GM18873 (cell line): ENCODE measurements at regions not wholly inside any gene's neighbourhood (a gene's known extent, or its start where the extent isn't known, plus 50 kb on each side); places are given as distances from the start of the nearest gene placed in this dataset.

Source experiments
- ATAC-seq: cut with Tn5 transposase; IDR thresholded peaks from one replicate; pipeline ENCODE4 v1.9.1; 2021; ENCODE audit warnings: mild to moderate bottlenecking, moderate library complexity, moderate number of reproducible peaks; ENCODE audit not compliant: unreplicated experiment, low FRiP score

DNA sequence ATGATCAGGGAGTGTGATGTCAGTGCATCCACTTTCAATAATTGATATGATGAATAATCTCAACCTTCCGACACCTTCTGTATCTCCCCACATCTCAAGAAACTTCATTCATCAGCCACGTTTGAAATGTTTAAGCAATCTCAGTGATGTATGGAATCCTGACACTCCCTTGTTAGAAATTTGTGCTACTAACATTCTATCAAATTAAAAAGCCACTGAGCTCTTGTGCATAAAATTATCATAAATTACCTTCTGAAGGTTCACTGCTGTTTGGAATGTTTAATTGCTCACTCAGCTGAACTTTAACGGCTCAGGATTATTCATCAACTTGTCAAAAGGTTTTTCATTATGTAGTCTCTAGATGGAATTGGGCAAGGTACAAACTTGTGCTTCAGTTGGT lies 108.4 kb upstream of the DPH6 start:
- no peak for ATAC-seq

DNA sequence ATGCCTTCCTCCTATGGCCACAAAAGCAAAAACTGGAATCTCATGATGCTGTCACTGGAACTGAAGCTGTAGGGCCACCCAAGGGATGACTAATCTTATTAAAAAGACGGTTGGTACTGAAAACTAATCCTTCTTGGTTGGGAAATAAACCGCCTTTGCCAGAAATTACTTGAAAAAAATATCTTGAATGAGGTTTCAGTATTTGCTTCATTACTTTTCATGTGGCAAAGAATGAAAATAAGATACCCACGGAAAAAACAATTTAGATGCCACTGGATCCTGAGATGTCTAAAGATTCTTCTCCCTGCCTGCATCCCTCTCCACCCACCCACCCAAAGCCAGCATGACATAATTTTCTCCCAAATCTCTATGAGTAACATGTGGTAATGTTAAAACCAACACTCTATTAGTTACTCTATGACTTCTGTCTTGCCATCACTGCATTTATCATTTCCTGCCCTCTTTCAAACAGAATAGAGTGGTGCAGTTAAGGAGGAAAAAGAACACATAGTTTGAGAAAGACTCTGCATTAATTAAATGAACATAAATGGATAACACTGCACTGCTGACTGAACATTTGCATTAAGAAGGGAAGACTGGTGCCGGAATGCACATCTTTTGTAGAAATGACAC lies 111.8 kb upstream of the DPH6 start:
- ATAC-seq, result no peak

GRCh38 chr15:35663956-35664355 lies 118.0 kb upstream of the DPH6 start:
- no peak for ATAC-seq

DNA sequence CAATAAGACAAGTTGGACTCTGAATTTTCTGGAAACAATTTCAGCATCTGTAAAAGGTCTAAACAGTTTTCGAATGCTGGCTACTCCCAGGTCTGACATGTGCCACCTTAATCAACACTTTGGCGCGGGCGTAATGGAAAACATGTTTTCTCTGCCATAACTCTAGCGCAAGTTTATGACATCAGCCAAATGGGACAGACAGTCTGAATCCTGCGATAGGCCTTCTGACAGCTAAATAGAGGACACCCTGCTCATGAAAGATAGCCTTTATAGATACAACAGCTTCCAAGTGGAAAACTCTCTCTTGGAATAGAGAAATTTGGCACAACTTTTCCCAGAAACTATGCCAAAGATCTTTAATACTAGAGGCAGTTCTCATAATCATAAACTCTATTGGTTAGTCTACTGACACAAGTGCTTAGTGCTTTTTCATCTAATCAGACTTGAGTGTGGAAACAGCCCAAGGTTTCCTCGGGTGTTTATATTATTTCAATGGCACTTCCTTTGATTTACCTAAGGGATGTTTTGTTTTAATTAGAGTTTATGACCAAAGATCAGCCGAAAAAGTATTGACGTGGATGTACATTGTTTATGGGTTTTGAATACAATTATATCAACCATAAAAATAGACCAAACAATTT lies 120.1 kb upstream of the DPH6 start:
- ATAC-seq, result no peak

DNA sequence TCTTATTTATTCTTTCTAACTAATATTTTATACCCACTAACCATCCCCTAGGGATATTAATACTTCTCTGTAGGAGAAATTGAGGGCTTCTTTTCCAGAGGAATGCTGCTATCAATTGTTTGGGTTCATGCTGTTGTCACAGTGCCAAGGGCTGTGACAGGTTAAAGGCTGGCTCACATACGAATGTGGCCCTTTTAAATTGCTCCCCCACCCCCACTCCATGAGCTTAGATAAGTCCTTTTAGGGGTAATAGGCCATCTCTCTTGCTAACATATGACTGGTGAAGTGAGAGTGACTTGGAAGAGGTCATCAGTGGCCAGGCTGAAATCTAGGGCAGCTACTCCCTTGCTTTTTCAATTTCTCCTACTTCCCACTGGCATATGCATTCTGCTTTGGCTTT lies 121.9 kb upstream of the DPH6 start:
- ATAC-seq, result no peak

DNA sequence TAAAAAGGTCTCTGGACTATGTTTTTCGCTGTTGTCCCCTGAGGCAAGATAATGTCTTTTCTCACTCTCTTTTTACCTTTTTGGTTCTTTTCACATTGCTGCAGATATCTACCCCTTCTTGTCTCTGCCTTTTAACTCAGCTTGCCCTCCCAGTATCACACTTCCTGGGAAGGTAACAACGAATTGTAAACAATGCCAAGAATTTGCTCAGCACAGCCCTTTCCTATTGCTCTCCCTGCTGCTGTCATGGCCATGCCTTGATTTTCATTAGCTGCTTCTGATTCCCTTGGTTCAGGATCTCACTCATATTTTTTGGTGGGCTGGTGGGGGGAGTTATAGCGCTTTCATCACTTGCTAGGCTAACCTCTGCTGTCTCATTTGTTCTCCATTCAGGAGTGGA lies 123.1 kb upstream of the DPH6 start:
- no peak for ATAC-seq

GRCh38 chr15:35669432-35670045 lies 123.6 kb upstream of the DPH6 start:
- ATAC-seq, result no peak

- ATAC-seq, result no peak
These were observed 125.2 kb upstream of the DPH6 start for GRCh38 chr15:35671197-35671596.

GRCh38 chr15:35671981-35672380 lies 126.0 kb upstream of the DPH6 start:
- ATAC-seq, result no peak

- ATAC-seq, result peak; percentile 60
These were observed 127.2 kb upstream of the DPH6 start for GRCh38 chr15:35673093-35673684.

DNA sequence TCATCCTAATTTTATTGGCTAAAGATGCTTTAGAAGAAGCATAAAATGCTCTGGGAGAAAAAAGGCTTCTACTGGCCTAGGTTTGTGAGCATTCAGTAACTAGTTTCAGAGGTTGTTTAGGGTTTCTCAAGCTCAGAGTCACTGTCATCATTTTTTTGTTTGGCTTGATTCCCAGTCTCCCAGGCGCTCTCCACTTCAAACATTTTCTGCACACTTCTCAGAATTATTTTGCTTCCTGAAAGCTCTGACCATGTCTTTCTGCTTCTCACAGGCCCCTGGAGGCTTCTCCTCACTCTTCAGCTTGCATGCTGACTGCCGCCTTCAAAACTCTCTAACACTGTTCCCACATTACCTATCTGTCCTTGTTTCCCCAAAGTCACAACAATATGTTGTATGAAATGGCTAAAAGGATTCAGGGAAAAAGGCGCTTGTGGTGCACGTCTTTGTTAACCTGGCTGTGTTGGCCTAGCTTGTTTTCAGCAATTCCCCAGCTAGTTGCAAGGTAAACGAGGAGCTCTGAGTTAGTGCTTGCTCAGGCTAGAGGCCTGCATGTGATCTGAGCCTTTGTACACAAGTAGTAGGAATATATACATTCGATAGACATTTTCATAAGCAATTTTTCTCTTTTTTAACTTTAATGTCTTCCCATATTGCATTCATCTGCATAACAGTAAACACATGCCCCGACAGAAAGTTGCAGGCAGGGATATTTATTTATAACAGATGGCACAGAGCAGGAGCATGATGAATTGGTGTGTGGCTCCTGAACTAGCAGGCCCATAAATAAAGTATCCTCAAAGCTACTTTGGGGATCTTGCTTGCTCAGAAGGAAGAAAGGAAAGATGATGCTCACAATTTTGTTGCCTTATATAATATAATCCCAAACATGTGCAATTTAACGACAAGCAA lies 129.2 kb upstream of the DPH6 start:
- ATAC-seq, result no peak

DNA sequence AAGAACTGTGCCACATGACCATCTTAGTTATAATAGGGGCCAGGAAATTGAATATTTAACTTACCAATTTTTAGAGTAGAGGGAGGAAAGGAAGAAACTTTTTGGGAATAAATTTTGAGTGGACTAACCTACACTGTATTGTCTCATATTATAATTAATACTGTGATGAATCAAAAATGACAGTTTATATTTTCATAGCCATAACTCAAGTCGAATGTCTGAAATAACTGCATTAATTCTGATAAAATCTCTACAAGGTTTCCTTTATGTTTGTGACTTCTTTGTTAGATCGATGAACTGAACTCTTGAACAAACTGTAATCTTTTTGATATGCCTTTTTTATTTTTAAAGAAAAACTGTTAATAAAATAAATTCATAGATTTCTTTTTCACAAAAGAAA lies 132.8 kb upstream of the DPH6 start:
- ATAC-seq, result no peak

DNA sequence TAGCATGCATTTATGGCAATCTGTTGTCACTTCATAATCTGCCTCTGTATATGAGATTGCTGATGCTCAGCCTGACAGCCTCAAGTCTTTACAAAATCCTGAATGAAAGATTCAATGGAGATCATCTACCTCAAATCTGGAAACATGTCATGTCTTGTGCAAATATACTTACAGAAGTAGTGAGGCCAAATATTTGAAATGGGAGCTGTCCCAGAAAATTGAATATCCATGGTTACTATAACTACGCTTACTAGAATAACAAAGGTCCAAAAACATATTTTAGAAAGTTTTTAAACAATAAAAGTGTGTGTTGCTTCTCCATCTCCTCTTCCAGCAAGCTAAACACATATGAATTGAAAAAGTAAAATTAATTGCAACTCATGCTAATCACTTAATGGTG lies 133.2 kb upstream of the DPH6 start:
- ATAC-seq, result no peak

GRCh38 chr15:35680951-35681350 lies 135.0 kb upstream of the DPH6 start:
- ATAC-seq, result no peak

DNA sequence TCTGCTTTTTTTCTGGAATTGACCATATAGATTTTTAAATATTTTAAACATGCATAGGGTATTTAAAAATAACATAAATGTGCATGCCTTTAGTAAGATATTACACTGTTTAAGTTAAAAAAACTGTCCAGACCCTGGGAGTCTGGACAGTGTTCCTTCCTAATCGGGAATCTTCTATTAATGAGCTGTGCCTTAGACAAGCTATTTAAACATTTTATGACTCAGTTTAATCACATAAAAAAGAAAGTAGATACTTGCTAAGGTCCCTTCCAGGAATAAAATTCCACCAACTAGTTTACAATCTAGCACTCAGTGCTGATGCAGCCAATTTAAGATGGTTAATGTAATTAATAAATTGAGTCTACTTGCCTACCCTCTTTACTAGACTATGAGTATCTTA lies 140.4 kb upstream of the DPH6 start:
- ATAC-seq, result no peak

- ATAC-seq, result no peak
These were observed 143.3 kb upstream of the DPH6 start for GRCh38 chr15:35689266-35689665.

DNA sequence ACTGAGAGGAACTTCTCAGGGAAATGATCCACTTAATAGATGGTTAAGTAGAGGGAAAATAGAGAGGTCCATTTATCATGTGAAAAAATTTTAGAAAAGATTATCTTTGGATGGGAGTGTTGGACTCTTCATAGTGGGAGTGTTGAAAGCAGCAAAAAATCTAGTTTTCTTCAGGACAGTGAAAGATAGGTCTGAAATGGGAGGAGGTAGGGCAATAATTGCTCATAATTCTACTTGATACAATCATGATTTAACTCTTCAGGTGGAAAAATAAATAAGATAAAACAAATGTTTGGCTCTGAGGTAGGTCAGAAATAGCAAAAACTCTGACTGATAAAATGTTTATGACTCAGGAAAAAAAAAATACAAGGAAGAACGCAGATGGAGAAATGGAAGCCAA lies 144.1 kb upstream of the DPH6 start:
- ATAC-seq, result no peak

GRCh38 chr15:35690698-35691116 lies 144.7 kb upstream of the DPH6 start:
- no peak for ATAC-seq

- no peak for ATAC-seq
These were observed 145.3 kb upstream of the DPH6 start for GRCh38 chr15:35691173-35691761.
